ENCODE measurements at regions not wholly inside any gene's neighbourhood (a gene's known extent, or its start where the extent isn't known, plus 50 kb on each side); places are given as distances from the start of the nearest gene placed in this dataset.

DNA sequence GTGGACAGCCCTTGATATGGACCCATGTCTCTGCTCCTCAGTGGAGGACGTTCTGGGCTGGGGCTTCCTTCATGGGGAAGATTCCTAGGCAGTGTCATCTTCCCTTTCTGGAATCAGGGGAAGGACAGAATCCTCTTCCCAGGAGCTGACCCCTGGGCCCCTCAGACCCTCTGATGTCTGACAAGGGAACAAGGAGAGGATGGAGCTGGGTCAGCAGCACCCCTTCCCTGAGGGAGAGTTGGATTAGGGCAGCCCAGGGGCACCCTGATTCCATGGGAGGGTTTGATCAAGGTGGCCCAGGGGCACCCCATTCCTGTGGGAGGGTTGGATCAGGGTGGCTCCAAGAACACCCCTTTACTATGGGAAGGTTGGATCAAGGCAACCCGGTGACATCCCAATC is 86.5 kb downstream of the ACKR3 start:
- DNase-seq: no peak

DNA sequence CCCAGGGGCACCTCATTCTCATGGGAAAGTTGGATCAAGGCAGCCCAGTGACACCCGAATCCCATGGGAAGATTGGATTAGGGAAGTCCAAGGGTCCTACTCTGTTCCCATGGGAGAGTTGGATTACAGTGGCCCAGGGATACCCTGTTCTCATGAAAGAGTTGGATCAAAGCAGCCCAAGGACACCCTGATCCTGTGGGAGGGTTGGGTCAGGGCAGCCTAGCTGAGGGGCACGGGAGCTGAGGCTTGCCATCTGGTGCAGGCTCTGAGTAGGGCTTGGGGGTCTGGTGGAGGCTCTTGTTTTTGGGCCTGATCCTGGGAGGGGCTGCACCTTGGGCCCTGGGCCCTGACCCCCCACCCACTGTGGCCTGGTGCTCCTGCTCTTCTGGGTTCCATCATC is 87.1 kb downstream of the ACKR3 start:
- no peak for DNase-seq

DNA sequence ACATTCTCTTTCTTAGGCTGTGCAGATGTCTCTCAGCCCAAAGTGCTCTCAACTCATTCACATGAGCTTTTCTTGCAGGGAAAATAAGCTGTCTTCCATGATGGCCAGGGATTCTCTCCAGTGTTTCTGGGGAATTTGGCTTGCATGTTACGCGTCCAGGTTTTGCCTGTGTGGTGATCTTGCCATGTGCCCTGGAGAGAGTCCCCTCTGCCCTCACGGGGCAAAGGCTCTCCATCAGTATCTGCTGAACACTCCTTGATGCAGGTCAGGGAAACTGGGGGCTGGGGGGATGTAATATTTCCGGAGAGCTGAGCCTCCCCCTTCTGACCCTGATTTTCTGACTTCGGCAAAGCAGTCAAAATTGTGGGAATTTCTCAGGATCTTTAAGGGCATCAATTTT is 87.6 kb downstream of the ACKR3 start:
- no peak for DNase-seq

DNA sequence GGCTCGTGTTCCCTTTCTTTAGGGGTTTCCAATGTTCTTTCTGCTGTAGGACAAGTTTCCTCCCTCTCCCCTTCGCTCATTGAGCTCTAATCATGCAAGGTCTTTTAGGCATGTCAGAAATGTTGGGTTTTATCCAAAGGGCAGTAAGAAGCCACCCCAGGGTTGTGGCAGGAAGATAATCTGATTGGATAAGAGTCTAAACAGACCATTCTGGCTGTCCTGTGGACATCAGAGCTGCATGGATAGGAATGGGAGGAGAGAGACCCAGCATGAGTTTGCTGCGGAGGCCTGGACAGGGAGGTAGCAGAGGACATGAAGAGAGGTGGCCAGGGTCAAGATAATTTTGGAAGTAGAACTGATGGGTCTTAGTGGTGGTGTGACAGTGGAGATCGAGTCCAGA is 88.2 kb downstream of the ACKR3 start:
- no peak for DNase-seq

DNA sequence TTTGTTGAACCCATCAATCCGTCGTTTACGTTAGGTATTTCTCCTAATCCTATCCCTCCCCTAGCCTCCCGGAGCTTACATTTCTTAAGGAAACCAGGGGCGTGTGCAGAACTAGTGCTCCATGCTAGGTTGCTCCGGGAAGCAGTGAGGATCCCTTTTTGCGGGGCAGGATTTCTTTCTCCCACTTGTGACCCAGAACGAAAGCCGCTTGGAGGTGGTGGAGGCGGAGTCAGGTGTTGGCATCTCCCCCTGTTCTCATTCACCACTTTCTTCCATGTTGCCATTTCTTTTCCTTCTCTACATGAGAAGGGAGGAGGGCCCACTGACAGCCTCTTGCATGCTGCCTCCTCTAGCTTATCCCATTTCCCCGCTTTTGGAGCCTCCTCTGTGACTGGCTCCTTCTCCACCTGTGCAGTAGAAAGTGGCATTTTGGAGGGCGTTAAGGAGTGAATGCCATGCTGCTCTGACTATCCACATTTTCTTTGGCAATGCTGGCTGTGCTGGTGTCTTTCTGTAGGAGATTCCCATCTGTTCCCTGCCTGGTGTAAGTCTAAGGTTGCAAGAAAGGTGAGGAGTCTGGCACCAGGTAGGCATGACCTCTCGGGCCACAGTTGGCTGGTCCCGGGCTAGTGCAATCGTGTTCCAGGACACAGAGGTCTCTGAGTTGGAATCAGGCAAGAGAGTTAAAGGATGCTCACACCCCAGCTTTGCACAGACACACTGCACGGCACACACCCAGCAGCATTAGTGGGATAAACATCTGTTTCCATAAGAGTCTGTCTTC is 89.5 kb downstream of the ACKR3 start:
- DNase-seq: no peak

DNA sequence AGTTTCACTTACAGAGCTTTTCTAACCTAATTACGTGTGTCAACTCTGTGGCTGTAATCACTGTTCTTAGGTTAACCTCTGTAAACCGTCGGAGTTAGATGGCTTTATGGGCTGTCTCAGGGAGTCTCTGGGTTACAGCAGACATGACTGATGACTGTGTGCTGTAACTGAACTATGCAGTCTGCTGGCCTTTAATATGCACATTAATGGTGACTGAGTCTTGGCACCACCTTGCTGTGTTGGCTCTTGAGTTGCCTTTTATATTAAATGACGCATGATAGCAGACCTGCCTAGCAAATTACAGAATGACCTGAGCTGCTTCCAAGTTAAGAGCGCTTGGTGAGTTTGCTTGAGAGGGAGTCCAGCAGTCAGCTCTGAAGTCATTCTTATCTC is 90.1 kb downstream of the ACKR3 start:
- no peak for DNase-seq

DNA sequence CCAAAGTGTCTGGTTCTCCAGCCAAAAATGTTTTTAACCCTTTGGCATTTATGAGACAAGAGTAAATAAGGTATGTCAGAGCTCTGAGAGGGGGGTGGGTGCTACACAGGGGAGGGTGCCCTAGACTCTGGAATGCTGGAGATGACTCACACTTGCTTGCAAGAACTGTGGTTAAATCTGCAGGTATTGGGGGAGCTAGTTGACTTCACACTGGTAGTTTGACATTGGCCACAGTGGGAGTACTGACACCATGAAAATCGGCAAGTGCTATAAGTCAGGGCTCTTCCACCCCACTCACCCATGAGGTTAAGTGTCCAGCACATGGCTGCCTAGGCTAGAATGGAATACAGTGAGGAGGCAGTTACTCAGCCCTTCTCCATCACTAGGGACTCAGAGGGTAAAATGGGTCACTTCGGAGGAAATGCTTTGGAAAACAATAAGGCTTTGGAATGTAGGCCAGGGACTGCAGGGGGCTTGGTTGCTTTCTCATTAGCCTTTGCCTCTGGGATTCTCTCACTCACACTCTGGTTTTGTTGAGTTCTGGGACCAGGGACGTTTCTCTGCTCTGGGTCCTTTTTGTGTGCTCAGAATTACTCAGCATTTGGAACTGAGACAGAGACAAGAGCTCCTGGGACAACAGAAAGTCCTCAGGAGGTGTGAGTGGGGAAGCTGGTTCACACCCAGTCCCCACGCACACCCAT is 91.6 kb downstream of the ACKR3 start:
- no peak for DNase-seq

DNA sequence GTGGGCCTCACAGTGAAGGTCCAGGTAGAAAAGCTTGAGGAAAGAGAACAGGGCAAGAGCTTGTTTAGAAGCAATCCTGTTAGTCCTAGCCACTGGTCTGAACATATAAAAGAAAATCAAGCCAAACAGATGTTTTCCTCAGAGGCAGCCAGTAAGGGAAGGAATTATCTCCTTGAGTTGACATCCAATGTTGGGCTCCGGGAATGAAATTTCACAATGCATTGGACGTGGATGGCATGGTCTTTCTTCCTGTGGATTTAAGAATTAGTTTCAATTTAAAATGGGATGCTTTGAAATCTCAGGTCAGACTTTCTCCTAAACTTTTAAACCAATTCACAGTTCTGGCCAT is 92.1 kb downstream of the ACKR3 start:
- DNase-seq: no peak

DNA sequence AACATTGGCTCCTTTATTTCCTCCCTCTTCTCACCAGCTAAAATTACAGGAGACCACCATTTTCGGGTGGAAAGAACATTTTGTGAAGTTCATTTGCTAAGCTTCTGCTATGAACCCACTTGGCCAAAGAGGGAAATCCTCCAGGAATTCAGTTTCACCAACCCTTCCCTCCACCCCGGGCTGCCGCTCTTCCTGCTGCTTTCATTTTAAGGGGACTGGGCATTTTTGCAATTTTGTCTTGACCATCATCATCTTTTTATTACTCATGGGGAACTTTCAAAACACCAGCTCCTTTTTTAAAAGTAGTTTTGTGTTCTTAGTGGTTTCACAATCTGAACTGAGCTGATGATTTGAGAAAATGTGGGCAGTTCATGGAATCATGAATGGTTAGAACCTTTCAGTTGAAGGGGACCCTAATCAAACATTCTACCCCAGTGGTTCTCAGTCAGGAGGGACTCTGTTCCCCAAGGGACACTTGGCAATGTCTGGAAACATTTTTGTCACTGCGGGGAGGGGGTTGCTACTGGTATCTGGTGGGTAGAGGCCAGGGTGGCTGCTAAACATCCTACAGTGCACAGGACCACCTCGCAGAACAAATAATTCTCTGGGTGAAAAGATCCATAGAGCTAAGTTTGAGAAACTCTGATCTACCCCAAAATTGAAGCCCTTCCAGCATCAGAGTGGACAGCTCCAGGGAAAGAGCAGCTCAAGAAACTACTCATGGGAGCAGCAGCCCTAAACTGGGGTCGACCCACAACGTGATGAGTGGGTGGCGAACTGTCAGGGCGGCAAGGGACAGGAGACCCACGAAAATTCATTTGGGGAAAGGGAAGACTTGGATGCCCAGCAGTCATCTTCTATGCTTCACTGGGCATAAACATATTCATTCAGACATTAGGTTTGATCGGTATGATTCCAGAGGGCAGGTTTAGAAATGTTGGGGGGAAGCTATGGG is 92.9 kb downstream of the ACKR3 start:
- no peak for DNase-seq

DNA sequence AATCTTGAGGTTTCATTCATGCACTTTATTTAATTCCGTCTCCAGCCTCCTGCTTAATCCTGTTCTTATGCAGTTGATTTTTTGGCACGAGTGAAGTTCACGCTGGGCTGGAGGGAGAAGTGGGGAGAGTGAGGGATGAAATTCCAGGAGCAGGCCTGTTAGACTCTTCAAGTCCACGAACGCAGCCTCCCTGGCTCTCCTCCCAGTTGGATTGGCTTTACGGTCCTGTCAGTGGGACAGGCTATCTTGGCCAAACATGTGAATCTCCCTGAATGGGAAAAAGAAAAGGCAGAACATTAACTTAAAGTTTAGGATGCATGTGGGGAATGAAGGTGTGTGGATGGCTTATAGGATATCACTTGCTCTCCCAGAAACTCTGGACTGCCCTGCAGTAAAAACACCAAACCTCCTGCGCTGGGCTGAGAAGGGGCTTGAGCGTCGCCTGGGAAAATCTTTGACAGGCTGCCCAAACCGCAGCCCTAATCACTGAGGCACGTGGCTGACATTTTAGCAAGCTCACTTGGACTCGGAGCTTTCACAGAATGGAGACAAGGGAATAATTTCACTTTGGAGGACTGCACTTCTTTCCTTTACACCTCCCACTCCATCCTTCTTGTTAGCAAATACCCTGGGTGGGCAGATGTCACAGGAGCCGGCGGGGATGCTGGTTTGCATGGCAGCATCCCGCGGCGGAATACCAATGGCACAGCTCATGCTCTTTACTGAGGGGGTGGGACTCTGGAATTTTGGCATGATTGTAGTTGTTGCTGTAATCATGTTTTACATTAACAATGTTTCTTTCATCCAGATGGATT is 93.9 kb downstream of the ACKR3 start:
- DNase-seq: no peak

DNA sequence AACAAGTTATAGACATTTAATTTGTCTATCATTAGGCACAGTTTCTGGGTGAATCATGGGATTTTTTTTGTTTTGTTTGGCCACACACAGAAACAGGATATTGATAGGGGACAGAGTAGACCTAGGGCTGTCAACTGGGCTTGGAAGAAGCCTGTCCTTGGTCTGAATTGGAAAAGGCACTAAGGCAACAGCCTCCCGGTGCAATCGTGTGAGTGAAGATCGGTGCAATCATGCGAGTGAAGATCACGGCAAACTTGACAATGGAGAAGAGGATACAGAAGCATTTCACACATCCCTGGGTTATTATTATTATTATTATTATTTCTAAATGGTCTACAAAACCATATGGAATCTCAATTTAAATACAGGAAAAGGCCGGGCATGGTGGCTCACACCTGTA is 94.5 kb downstream of the ACKR3 start:
- DNase-seq: no peak

DNA sequence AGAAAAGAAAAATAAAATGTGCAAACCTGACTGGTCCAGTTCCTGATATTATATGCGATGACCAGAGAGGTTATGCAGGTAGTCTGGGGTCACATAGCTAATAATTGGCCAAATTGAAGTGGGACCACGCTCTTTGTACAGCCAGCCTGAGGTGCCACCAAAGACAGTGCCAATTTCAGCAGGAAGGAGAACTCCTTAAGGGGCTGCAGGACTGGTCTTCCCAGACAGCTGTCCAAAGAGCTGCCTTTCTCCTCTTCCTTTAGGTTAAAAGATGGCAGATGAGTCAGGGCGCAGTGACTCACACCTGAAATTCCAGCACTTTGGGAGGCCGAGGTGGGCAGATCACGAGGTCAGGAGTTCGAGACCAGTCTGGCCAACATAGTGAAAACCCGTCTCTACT is 95.5 kb downstream of the ACKR3 start:
- DNase-seq: no peak

DNA sequence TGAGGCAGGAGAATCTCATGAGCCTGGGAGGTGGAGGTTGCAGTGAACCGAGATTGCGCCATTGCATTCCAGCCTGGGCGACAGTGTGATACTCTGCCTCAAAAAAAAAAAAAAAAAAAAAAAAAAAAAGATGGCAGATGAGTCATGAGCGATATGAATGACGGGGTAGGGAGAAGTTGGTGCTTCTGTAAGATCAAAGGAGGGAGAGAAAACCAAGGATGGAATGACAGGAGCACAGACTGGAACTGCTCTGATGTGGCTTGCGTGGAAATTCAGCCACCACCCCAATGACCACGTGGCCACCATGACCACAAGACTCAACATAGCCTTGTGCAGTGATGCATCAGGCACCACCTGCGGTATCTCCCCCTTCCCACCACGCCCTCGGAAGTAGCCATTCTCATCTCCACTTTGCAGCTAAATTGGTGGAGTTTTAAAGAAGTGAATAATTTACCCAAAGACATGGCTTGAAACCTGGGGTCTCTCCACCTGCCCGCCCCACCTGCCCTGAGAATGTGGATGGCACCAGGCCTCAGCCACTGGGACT is 96.0 kb downstream of the ACKR3 start:
- DNase-seq: no peak

DNA sequence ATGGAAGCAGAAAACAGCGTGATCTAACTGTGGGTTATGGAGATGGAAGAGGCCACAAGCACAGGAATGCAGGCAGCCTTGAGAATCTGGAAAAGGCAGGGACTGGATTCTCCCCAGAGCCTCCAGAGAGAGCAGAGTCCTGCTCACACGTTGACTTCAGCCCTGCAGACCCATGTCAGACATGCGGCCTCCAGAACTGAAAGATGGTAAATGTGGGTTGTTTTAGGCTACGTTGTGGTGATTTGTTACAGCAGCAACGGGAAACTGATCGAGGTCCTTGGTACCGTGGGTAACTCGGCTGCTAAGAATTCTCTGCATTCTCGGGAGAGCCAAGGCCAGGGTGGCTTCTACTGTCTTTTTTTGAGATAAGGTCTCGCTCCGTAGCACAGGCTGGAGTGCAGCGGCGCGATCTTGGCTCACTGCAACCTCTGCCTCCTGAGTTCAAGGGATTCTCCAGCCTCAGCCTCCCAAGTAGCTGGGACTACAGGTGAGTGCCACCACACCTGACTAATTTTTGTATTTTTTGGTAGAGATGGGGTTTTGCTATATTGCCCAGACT is 97.1 kb downstream of the ACKR3 start:
- no peak for DNase-seq

DNA sequence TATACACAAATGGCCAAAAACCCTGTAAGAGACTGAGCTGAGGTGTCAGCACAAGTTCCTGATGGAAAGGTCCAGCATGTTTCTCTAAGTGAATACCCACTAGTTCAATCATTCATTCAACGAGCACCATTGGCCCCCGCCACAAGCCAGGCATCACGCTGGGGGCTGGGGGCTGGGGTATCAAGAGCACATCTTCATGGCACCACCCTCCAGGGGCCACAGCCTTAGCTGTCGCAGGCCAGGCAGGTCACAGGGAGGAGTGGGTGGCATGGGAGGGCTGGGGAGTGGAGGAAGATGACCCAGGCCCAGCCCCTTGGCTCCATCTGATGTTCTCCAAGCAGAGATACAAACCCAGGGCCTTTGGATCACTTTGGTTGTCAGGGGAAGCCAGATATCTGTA is 97.9 kb downstream of the ACKR3 start:
- DNase-seq: no peak

DNA sequence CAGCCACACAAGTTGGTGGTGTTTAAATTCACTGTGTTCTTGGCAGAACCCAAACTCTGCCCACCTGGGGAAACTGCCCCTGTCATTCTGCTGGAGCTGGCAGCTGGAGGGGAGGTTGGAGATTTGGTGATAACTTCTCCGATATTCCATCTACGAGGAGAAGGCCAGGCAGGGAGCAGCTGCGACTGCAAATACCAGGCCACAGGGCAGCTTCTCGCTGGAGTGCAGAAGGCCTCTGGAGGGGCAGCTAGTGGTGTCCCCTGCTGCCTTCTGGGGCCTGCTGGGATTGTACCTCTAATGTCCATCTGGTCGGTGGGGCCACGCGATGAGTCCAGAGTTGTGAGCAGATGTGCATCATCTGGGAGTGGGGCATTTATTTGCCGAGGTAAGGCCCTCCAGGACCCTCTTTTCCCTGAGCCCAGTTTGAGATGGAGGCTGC is 98.9 kb downstream of the ACKR3 start:
- DNase-seq: no peak

DNA sequence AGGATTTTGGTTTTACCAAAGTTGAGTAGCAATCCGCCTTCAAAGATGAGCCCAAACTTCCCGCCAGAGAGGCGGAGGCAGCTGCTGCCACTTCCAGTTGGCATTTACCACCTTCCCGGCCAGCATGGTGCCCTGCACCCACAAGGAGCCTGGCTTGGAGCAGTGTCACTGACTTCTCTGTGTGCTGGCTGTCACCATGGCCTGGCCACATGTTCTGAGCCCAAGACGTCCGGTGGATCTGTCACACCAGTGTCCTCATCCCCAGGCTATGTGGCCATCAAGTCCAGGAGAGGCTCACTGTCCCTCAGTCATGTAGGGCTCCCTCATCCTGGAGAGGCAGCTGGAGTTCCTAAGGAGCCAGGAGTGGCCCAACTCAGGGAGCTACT is 100.6 kb downstream of the ACKR3 start:
- DNase-seq: no peak

DNA sequence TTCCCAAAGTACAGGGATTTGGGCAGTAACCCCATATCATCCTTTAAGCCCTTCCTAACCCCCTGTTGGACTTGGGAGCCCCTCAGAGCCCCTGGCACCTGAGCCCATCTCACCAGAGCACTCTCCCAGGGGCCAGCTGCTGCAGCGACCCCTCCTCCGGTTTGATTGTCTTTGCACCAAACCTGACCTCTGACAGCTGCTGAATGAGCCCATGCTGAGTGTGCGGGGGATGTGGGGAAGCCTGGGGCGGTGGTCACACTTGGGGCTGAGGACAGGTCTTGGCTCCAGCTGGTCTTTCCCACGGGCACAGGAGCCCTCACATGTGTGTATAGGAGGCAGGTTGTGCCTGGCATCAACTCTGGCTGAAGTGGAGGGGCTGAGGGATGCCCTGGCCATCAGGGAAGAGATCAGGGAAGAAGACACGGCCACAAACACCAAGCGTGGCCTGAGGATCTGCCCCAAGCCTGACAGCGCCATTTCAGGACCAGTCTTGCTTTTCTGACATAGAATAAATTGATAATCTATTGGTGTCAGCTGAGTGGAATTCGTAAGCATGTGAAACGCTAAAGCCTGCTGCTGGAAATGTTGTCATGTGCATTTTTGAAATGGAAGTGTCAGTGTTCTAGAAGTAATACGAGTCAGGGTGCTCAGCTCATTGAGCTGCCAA is 102.4 kb downstream of the ACKR3 start:
- DNase-seq: no peak

DNA sequence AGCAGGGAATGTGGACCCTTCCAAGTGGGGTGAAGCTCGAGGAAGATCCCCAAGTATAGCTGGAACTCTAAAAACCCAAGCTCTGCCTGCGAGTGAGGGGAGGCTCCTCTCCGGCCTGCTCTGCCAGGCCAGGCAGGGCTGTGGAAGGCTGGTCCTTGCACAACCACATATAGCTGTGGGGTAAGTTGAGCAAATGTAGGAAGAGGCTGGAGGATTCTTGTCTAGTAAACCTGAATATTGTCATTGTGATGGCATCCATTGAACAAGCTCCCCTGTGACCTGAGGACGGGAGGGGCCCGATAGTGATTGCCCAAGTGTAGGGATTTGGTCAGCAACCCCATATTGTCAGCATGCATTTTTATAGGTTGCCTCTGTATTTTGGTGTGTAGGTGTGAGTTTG is 103.0 kb downstream of the ACKR3 start:
- DNase-seq: no peak

DNA sequence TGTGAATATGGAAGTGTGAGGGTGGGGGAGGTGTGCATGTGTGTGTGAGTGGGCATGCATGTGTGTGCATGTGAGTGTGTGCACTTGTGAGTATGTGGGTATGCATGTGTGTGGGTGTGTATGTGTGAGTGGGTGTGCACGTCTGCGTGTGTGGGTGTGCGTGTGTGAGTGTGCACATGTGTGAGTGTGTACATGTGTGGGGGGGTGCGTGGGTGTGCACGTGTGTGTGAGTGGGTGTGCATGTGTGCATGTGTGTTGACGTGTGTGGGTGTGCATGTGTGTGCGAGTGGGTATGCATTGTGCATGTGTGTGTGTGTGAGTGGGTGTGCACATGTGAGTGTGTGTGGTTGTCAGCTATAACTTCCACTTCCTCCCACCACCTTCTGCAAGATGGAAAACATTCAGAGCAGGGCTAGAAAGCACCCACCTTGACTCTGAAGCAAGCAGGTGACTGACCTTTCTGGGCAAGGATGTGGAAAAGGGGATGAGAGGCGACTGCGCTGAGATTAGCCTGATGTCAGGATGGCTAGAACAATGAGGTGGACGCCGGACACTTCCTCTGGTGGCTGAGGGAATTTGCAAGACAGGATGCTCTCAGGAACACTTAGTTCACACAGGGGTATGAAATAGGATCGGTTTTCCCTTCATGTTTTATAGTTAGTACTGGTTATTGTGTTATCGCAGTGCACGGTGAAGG is 103.6 kb downstream of the ACKR3 start:
- no peak for DNase-seq

DNA sequence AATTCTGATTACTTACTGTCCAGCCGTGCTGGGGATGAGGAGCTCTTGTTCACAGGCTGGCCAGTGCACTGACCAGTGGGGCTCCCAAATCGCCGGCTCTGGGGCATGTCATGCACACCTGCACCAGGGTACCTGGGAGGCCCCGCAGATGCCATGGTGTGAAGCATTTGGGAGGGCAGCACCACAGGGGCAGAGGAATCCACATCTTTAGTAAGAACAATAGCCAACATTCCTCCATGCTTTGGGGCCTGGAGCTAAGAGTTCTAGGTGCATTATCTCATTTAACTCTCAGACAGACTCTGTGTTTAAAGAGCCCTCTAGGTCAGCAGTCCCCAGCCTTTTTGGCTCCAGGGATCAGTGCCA is 104.2 kb downstream of the ACKR3 start:
- DNase-seq: no peak

Data from CD4-positive, alpha-beta T cell treated with Interleukin-21 for 1 hour (primary cell).